Body of pancreas (tissue), 4 donors: ENCODE measurements at regions not wholly inside any gene's neighbourhood (a gene's known extent, or its start where the extent isn't known, plus 50 kb on each side); places are given as distances from the start of the nearest gene placed in this dataset.

ENCODE experiments used
- POLR2A ChIP-seq, 3 donors: fragments of 450-650 bp; IDR thresholded peaks; one replicate each; pipeline ENCODE4 v1.6.1; 2016; ENCODE audit warnings: antibody characterized with exemption in 3 of 3, mild to moderate bottlenecking in 2 of 3
- TF ChIP-seq, protein P1 (sequence below), 7 experiments: fragments of 450-650 bp in 4 of 7; fragments of 200-600 bp in 3 of 7; sonication (generic) in 3 of 7; IDR thresholded peaks; one replicate each; pipeline ENCODE4 v1.5.1; 2016 to 2019; ENCODE audit warnings: antibody characterized with exemption in 7 of 7

- no peak for TF ChIP-seq POLR2A (IDR thresholded peaks at IDR 0.05)
- TF ChIP-seq, protein P1, sequence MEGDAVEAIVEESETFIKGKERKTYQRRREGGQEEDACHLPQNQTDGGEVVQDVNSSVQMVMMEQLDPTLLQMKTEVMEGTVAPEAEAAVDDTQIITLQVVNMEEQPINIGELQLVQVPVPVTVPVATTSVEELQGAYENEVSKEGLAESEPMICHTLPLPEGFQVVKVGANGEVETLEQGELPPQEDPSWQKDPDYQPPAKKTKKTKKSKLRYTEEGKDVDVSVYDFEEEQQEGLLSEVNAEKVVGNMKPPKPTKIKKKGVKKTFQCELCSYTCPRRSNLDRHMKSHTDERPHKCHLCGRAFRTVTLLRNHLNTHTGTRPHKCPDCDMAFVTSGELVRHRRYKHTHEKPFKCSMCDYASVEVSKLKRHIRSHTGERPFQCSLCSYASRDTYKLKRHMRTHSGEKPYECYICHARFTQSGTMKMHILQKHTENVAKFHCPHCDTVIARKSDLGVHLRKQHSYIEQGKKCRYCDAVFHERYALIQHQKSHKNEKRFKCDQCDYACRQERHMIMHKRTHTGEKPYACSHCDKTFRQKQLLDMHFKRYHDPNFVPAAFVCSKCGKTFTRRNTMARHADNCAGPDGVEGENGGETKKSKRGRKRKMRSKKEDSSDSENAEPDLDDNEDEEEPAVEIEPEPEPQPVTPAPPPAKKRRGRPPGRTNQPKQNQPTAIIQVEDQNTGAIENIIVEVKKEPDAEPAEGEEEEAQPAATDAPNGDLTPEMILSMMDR (IDR thresholded peaks at IDR 0.05): no peak
Observed at GRCh38 chr12:111063295-111064026, 143.1 kb upstream of the MYL2 start.
